NCI-H774 (cell line): ENCODE measurements at regions not wholly inside any gene's neighbourhood (a gene's known extent, or its start where the extent isn't known, plus 50 kb on each side); places are given as distances from the start of the nearest gene placed in this dataset.

Source experiments
- DNase-seq: peaks from one replicate; lab custom pipeline; 2025; lab: John Stamatoyannopoulos, UW

GRCh38 chr1:80994934-80995333, 805.8 kb upstream of the ADGRL2 start:
- no peak for DNase-seq

- DNase-seq, result no peak
Measured at GRCh38 chr1:80994038-80994437, 806.7 kb upstream of the ADGRL2 start.

- no peak for DNase-seq
Measured at GRCh38 chr1:80993154-80993980, 807.4 kb upstream of the ADGRL2 start.

GRCh38 chr1:80989455-80989854, 811.3 kb upstream of the ADGRL2 start:
- no peak for DNase-seq

GRCh38 chr1:80988926-80989325, 811.8 kb upstream of the ADGRL2 start:
- DNase-seq, result no peak

- no peak for DNase-seq
Measured at GRCh38 chr1:80987824-80988223, 812.9 kb upstream of the ADGRL2 start.

GRCh38 chr1:80987106-80987505, 813.6 kb upstream of the ADGRL2 start:
- no peak for DNase-seq

- DNase-seq, result no peak
Measured at GRCh38 chr1:80982831-80983230, 817.9 kb upstream of the ADGRL2 start.

- DNase-seq, result no peak
Measured at GRCh38 chr1:80973101-80973500, 827.6 kb upstream of the ADGRL2 start.

- DNase-seq, result no peak
Measured at GRCh38 chr1:80966266-80966665, 834.5 kb upstream of the ADGRL2 start.

- DNase-seq, result no peak
Measured at GRCh38 chr1:80962564-80962963, 838.2 kb upstream of the ADGRL2 start.

- DNase-seq, result no peak
Measured at GRCh38 chr1:80961464-80962190, 839.1 kb upstream of the ADGRL2 start.

GRCh38 chr1:80933346-80933745, 867.4 kb upstream of the ADGRL2 start:
- no peak for DNase-seq

- no peak for DNase-seq
Measured at GRCh38 chr1:80931178-80931577, 869.6 kb upstream of the ADGRL2 start.

GRCh38 chr1:80929868-80930508, 870.7 kb upstream of the ADGRL2 start:
- DNase-seq, result no peak

- no peak for DNase-seq
Measured at GRCh38 chr1:80926531-80926930, 874.2 kb upstream of the ADGRL2 start.

- no peak for DNase-seq
Measured at GRCh38 chr1:80925130-80925805, 875.5 kb upstream of the ADGRL2 start.

- DNase-seq, result no peak
Measured at GRCh38 chr1:80924290-80924689, 876.4 kb upstream of the ADGRL2 start.

- no peak for DNase-seq
Measured at GRCh38 chr1:80922906-80923305, 877.8 kb upstream of the ADGRL2 start.

- no peak for DNase-seq
Measured at GRCh38 chr1:80919426-80919825, 881.3 kb upstream of the ADGRL2 start.

GRCh38 chr1:80918380-80918779, 882.4 kb upstream of the ADGRL2 start:
- DNase-seq, result no peak

GRCh38 chr1:80917826-80918225, 882.9 kb upstream of the ADGRL2 start:
- DNase-seq, result no peak
